GM18517 (cell line): ENCODE measurements at regions not wholly inside any gene's neighbourhood (a gene's known extent, or its start where the extent isn't known, plus 50 kb on each side); places are given as distances from the start of the nearest gene placed in this dataset.
"Not testable (repeated sequence)": the region's sequence is repeated elsewhere in the genome, so short reads cannot be mapped to it uniquely, and the experiment has no call there.

ENCODE experiments used
- ATAC-seq: cut with Tn5 transposase; IDR thresholded peaks from one replicate; pipeline ENCODE4 v1.9.1; 2021; ENCODE audit warnings: mild to moderate bottlenecking, moderate library complexity; ENCODE audit not compliant: unreplicated experiment

GRCh38 chr10:123221418-123221817 lies 67.2 kb downstream of the BUB3 start:
- no peak for ATAC-seq

GRCh38 chr10:123222832-123223231 lies 68.6 kb downstream of the BUB3 start:
- ATAC-seq, result no peak

DNA sequence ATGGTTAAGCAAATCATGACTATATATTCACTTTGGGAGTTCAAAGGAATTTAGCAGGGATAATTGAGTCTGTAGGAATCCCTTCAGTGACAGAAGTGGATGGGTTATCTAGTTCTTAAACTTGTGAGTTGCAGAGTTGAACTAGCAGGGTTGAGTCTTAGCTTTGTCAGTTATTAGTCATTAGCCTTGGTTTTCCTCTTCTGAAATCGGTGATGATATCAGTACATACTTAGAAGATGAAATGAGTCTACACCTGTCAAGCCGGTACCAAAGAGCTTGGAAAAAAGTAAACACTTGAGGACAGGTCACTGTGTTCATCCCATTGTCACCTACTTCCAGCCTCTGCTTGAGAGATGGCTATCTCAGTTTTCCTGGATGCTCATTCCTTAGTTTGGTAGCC lies 73.5 kb downstream of the BUB3 start:
- ATAC-seq, result no peak

DNA sequence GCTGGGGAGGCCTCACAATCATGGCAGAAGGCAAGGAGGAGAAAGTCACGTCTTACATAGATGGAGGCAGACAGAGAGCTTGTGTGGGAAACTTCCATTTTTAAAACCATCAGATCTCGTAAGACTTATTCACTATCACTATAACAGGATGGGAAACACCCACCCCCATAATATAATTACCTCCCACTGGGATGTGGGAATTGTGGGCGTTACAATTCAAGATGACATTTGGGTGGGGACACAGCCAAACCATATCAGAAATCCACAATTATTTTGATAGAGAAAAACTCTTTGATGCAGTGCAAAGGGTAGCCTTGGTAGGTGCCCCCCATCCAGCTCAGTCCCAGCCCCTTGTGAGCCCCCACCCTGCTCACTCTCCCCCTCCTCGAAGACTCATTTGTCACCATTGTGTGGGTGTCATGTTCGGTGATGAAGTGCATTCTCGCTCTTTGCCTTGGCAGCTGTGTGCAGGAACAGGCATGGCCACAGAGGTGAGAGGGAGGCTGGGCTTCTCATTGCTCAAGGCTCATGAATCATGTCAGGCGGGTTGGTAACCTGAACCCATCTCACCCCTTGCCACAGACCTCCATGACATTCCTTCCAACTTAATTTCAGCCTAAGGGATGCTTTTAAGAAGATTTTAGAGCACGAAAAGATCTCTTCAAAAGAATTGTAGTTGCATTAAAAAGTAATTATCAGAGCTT lies 75.9 kb downstream of the BUB3 start:
- ATAC-seq, result no peak

GRCh38 chr10:123232879-123233278 lies 78.7 kb downstream of the BUB3 start:
- ATAC-seq, result not testable (repeated sequence)

DNA sequence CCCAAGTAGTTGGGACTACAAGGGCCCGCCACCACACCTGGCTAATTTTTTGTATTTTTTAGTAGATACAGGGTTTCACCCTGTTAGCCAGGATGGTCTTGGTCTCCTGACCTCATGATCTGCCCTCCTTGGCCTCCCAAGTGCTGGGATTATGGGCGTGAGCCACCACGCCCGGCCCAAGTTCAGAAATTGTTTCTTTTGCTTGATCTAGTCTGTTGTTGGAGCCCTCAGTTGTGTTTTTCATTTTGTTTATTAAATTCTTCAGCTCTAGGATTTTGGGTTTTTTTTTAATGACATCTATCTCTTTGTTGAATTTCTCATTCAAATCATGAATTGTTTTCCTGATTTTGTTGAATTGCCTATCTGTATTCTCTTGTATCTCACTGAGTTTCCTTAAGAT lies 80.8 kb downstream of the BUB3 start:
- not testable (repeated sequence) for ATAC-seq

DNA sequence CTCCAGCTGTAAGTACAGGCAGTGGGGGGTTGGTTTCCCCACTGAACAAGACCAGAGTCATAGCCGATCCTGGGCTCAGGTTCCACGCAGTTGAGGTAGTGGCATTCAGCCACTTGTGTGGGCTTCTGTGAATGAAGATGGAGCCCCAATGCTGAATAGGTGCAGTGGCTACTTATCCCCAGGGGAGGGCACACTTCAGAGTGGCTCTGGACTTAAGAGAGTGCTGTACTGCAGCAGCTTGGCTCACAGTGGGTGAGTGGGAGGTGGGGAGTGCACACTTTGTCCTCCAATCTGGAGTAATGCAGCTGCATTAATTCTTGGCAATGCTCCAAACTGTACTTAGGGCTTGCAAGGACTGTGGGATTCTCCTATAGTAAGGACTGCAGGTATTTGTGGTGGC lies 81.9 kb downstream of the BUB3 start:
- no peak for ATAC-seq

DNA sequence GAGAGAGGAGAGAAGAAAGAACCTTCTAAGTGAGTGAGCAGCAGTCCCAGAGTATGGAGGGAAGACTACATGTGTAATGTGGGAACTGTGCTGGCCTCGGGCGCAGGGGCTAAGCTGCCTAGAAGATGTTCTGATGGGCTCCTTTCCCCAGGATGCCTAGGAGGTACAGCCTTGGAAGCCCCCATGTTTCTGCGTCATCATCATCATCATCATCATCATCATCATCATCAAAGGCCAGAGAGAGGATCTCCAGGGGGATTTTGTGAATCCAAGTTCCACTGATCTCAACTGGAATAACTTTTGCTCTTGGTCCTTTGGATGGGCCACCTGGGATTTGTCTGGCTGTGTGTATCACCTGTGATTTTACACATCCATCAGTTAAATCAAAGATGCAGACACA lies 86.0 kb downstream of the BUB3 start:
- no peak for ATAC-seq

DNA sequence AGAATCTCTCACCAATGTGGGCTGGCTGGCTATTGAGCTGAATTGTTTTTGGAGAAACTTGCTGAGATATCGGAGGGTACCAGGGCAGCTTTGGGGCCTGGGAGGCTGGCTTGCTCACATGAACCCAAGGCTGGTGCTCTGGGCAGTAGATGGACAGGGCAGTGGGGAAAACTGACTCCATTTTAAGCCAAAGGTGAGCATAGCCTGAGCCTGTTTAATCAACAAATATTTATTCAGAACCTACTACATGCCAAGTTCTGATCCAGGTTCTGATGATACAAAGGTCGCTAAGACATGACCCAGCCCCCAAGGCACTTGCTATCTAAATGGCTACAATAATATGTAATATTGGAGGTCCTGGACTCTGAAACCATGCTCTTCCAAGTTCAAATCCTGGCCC lies 86.6 kb downstream of the BUB3 start:
- no peak for ATAC-seq

GRCh38 chr10:123241391-123242141 lies 87.4 kb downstream of the BUB3 start:
- ATAC-seq, result peak; percentile 78

GRCh38 chr10:123244747-123245146 lies 90.5 kb downstream of the BUB3 start:
- no peak for ATAC-seq

- no peak for ATAC-seq
Observed at GRCh38 chr10:123245264-123245663, 91.1 kb downstream of the BUB3 start.

DNA sequence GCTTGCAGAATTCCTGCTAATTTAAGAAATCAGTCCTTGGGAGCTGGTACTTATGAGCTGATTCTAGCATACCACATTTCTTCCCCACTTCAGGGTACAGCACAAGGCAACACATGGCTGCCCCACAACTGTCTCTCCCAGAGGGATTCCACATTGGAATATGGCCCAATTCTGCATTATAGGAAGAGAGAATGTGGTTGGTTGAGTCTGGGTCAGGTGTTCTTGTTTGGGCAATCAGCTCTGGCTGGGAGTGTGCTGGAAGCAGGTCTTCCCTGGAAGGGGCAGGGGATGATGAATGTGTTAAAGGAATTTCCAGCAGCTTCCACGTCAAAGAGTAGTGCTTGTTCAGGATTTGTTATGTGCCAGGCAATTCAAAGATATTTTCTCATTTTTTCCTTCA lies 95.7 kb downstream of the BUB3 start:
- ATAC-seq, result no peak

DNA sequence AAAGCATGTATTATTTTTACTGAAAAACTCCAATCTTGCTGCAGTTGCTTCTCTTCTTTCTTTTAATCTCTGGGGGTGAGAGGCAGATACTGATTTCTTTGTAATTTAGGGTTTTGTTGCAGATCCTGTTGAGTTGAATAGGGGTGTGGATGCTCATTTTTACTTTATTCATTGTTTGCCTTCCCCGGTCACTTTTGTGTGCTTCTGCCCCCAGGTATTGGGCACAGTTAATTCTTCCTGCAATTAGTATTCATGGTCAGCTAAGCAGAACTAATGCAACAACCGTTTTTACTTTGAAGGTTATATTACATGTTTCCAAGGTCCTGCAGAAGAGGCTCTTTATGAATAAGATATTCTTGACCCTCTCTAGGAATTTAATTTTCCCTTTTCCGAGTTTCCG lies 96.4 kb downstream of the BUB3 start:
- ATAC-seq, result no peak

DNA sequence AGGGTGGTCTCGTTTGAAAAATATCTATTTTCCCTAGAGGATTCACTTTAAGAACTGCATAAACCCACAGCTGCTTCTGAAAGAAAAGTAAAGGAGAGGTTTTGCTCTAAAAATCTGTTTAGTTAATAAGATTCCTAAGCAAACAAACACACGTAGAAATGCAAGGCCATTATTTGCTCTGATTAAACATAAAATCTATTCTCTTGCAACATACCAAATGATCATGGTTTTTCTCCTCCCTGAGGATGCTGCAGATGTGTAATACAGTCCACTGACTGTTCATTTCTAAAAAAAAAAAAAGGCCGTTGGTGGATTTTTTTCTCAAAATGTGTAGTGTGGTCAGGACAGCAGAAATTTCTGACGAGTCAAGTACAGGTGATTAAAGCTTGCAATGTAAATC lies 98.6 kb downstream of the BUB3 start:
- no peak for ATAC-seq

- ATAC-seq, result not testable (repeated sequence)
Observed at GRCh38 chr10:123254343-123254742, 100.1 kb downstream of the BUB3 start.

GRCh38 chr10:123257904-123258456 lies 103.8 kb downstream of the BUB3 start:
- ATAC-seq, result no peak

DNA sequence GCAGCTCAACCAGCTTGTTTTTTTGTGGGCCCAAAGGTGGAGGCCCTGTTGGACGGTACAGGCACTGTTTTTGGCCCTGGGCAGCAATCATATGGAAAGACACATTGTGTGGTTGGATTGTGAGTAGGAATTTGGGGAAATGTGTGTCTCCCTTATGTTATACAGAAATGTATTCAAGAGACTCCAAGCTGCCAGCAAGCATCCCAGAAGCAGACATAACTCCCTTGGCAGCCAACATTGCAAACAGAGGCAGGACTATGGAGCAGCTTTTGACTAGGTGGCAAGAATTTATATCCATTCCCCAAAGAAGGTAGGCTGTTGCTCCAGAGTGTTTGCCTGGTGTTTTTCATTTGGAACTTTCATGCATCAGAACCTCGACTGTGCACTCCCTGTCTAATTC lies 104.9 kb downstream of the BUB3 start:
- ATAC-seq, result no peak

DNA sequence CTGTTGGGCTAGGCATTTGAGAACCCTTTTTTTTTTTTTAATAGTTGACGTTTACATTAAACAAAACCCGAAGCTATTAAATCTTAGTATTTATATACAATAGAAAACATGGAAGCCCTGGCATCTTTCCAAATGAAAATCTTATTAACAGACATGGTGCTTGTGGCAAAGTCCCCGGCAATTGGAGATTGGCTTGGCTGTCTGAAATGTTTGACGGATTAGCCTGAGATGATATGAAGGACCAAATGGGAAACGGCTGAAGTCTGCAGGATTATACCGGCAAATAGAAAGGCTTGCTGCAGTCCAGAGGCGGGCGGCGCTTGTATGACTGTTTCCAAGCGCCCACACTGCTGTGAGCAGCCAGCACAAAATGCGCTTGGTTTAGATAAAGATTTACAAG lies 105.6 kb downstream of the BUB3 start:
- no peak for ATAC-seq

DNA sequence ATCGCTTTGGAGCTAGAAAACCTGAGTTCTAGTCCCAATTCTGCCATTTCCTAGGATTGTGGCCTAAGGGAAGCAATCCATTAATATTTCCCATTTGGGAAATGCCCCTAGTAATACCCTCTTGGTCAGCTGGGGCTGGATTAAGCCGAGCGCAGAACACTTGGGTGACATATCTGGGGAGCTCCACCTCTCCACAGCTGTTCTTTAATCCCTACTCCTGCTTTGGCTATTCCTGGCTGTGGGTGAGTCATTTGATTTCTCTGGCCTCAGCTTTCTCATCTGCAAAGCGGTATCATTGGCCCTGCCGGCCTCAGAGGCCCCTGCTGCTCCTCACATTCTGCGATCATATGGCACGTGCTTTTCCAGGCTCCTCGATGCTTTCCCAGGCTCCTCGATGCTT lies 108.3 kb downstream of the BUB3 start:
- no peak for ATAC-seq

DNA sequence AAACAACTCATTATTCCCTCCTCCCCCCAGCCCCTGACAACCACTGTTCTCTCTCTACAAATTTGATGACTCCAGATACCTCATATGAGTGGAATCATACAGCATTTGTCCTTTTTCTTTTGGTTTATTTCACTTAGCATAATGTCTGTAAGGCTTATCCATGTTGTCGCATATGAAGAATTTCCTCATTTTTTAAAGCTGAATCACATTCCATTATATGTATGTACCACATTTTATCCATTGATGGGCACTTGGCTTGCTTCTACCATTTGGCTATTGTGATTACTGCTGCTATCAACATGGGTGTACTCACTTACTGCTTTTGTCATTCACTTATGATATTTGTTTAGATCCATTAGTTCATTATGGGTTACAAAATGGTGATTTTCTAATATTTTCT lies 112.8 kb downstream of the BUB3 start:
- no peak for ATAC-seq

DNA sequence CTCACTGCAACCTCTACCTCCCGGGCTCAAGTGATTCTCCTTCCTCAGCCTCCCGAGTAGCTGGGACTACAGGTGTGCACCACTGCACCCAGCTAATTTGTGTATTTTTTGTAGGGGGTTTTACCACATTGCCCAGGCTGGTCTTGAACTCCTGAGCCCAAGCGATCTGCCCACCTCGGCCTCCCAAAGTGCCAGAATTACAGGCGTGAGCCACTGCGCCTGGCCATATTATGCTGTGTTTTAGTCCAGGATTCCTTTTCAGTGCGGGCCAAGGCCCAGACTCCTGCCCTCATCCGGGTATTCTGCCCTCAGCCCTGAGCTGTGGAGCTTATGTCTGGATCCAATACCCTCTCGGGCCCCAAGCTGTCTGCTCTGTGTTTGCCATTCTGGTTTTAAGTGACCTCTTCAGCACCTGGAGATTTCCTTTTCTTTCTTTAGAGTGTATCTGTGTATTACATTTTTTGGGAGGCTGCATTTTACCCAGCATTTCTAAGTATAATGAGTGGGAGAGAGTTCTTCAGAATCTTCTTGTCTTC lies 114.9 kb downstream of the BUB3 start:
- ATAC-seq, result no peak
